ENCODE measurements at regions not wholly inside any gene's neighbourhood (a gene's known extent, or its start where the extent isn't known, plus 50 kb on each side); places are given as distances from the start of the nearest gene placed in this dataset.

DNA sequence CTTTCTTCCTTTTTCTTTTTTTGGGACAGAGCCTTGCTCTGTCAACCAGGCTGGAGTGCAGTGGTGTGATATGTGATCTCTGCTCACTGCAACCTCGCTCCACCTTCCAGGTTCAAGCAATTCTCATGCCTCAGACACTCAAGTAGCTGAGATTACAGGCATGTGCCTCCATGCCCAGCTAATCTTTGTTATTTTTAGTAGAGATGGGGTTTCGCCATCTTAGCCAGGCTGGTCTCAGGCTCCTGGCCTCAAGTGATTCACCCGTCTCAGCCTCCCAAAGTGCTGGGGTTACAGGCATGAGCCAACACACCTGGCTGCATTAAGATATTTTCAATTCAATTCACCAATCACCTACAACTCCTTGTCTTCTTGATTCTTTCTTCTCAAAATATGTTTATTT is 1046.5 kb downstream of the GALC start:
- POLR2A ChIA-PET = no interaction called here
- TF ChIP-seq, protein P1, sequence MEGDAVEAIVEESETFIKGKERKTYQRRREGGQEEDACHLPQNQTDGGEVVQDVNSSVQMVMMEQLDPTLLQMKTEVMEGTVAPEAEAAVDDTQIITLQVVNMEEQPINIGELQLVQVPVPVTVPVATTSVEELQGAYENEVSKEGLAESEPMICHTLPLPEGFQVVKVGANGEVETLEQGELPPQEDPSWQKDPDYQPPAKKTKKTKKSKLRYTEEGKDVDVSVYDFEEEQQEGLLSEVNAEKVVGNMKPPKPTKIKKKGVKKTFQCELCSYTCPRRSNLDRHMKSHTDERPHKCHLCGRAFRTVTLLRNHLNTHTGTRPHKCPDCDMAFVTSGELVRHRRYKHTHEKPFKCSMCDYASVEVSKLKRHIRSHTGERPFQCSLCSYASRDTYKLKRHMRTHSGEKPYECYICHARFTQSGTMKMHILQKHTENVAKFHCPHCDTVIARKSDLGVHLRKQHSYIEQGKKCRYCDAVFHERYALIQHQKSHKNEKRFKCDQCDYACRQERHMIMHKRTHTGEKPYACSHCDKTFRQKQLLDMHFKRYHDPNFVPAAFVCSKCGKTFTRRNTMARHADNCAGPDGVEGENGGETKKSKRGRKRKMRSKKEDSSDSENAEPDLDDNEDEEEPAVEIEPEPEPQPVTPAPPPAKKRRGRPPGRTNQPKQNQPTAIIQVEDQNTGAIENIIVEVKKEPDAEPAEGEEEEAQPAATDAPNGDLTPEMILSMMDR (IDR thresholded peaks at IDR 0.05; ENCODE audit: insufficient read depth, low read length, missing control alignments) = no peak
- no peak for DNase-seq (ENCODE audit: low read depth, low spot score)
- H3K4me3 ChIP-seq (ENCODE audit: low read depth, low read length) = no peak overlapping the region
- CTCF ChIA-PET = no interaction called here

DNA sequence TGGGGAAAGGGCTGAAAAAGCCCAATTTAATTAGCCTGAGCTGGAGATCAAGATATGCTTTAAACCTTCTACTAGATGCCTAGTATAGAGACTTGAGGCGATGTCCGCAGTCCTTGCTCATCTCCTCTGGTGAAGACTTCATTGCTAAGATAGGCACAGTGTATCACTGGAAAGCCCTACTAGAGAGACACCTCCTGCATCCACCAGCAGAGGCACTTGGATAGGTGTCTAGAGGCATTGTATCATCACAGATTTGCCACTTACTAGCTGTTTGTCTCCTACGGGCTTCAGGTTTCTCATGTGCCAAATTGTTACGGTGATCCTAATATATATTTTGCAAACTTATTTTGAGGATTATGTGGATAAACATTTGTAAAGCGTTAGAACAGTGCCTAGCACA is 1048.5 kb downstream of the GALC start:
- TF ChIP-seq, protein P1 (IDR thresholded peaks at IDR 0.05; ENCODE audit: insufficient read depth, low read length, missing control alignments) = no peak
- no peak overlapping the region for H3K4me3 ChIP-seq (ENCODE audit: low read depth, low read length)
- POLR2A ChIA-PET = no interaction called here
- DNase-seq (ENCODE audit: low read depth, low spot score) = no peak
- CTCF ChIA-PET = no interaction called here

DNA sequence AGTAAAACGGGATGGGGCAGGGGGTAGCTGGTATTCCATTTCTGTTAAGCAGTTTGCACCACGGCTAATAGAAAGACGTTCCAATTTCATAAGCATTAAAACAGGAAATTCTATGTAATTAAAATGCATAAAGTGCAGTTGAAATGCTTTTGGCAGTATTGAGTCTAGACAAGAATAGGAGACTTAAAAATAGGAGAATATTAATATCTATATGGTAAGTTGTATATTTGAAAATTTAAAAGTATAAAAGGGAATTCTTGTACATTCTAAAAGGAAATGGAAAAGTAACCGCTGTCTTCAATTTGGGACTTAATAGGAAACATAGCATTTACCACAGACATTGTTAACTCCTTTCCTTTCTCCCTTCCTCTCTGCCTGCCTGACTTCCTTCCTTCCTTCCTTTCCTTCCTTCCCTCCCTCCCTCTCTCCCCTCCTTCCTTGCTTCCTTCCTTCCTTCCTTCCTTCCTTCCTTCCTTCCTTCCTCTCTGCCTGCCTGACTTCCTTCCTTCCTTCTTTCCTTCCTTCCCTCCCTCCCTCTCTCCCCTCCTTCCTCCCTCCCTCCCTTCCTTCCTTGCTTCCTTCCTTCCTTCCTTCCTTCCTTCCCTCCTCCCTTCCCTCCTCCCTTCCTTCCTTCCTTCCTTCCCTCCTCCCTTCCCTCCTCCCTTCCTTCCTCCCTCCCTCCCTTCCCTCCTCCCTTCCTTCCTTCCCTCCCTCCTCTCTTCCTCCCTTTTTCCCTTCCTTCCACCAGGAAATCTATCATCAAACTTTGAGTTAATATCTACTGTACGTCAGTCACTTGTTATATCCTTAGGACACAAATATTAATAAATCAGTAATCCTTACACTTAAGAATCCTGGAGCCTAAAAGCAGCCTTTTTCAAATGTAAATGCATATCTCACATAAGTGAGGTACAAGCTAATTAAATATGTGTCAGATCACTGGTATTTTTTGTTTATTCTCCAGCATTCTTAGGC is 1049.3 kb downstream of the GALC start:
- POLR2A ChIA-PET = no interaction called here
- TF ChIP-seq, protein P1 (IDR thresholded peaks at IDR 0.05; ENCODE audit: insufficient read depth, low read length, missing control alignments) = no peak
- DNase-seq (ENCODE audit: low read depth, low spot score) = no peak
- H3K4me3 ChIP-seq (ENCODE audit: low read depth, low read length) = no peak overlapping the region
- CTCF ChIA-PET = no interaction called here

- POLR2A ChIA-PET = no interaction called here
- no peak overlapping the region for H3K4me3 ChIP-seq (ENCODE audit: low read depth, low read length)
- no peak for DNase-seq (ENCODE audit: low read depth, low spot score)
- TF ChIP-seq, protein P1 (IDR thresholded peaks at IDR 0.05; ENCODE audit: insufficient read depth, low read length, missing control alignments) = no peak
- CTCF ChIA-PET = no interaction called here
Measured at GRCh38 chr14:86942936-86943335, 1050.0 kb downstream of the GALC start.

GRCh38 chr14:86940106-86940505 is 1052.9 kb downstream of the GALC start:
- TF ChIP-seq, protein P1 (IDR thresholded peaks at IDR 0.05; ENCODE audit: insufficient read depth, low read length, missing control alignments) = no peak
- DNase-seq (ENCODE audit: low read depth, low spot score) = no peak
- ChIA-PET POLR2A (no interaction called here), CTCF (no interaction called here)
- H3K4me3 ChIP-seq (ENCODE audit: low read depth, low read length) = no peak overlapping the region

DNA sequence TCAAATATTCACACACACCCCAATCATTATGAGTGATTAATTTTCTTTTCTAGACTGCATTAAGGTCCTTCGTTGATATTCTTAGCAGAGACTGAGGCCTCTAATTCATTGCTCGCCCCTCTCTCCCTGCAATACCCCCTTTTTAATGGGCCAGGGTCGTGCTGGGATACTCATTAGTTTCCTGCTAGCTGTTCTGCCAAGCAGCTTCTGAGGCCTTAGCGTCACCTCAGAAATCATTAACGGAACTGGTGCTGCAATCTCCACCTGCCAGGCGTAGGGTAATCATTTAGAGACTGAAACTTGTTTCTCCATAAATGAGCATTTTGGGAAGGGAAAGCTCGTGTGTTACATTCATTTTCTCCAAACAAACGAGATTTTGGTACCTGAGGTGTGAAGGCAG is 1054.7 kb downstream of the GALC start:
- ChIA-PET POLR2A (no interaction called here), CTCF (no interaction called here)
- no peak overlapping the region for H3K4me3 ChIP-seq (ENCODE audit: low read depth, low read length)
- TF ChIP-seq, protein P1 (IDR thresholded peaks at IDR 0.05; ENCODE audit: insufficient read depth, low read length, missing control alignments) = no peak
- DNase-seq (ENCODE audit: low read depth, low spot score) = no peak

Data from AG04449 (cell line).